Peyer's patch (tissue), 4 donors: ENCODE measurements at regions not wholly inside any gene's neighbourhood (a gene's known extent, or its start where the extent isn't known, plus 50 kb on each side); places are given as distances from the start of the nearest gene placed in this dataset.

Experiments
- DNase-seq, 3 donors: peaks; one replicate each; pipeline ENCODE4 v3.0.0-alpha.2; 2017 to 2019
- H3K27ac ChIP-seq, 4 donors: fragments of 200-600 bp; sonication (generic); one replicate each; pipeline ENCODE4 v1.5.1; 2016 to 2019
- H3K27me3 ChIP-seq, 2 donors: fragments of 200-600 bp; sonication (generic); one replicate each; pipeline ENCODE4 v1.5.1; 2019
- H3K36me3 ChIP-seq, 3 donors: fragments of 200-600 bp; sonication (generic); one replicate each; pipeline ENCODE4 v1.5.1; 2016 to 2019
- H3K4me1 ChIP-seq, 4 donors: fragments of 200-600 bp; sonication (generic); one replicate each; pipeline ENCODE4 v1.5.1; 2016 to 2019
- H3K4me3 ChIP-seq, 4 donors: fragments of 200-600 bp; sonication (generic); 1 replicate in 3 of 4; 2 replicates in 1 of 4; pipeline ENCODE4 v1.5.1; 2016 to 2019; ENCODE audit warnings: mild to moderate bottlenecking in 1 of 4
- H3K9me3 ChIP-seq, 4 donors: fragments of 200-600 bp; sonication (generic); one replicate each; pipeline ENCODE4 v1.5.1; 2016 to 2019; ENCODE audit warnings: mild to moderate bottlenecking in 1 of 4
- POLR2A ChIP-seq, 2 donors: fragments of 450-650 bp; IDR thresholded peaks; one replicate each; pipeline ENCODE4 v1.5.1; 2017; ENCODE audit warnings: antibody characterized with exemption in 2 of 2, mild to moderate bottlenecking in 2 of 2, moderate library complexity in 2 of 2
- TF ChIP-seq, protein P1 (sequence below), 6 experiments: fragments of 450-650 bp in 4 of 6; fragments of 200-600 bp in 2 of 6; sonication (generic) in 1 of 6; IDR thresholded peaks; one replicate each; pipeline ENCODE4 v1.5.1; 2017 to 2019; ENCODE audit warnings: antibody characterized with exemption in 6 of 6, mild to moderate bottlenecking in 3 of 6, moderate library complexity in 1 of 6

DNA sequence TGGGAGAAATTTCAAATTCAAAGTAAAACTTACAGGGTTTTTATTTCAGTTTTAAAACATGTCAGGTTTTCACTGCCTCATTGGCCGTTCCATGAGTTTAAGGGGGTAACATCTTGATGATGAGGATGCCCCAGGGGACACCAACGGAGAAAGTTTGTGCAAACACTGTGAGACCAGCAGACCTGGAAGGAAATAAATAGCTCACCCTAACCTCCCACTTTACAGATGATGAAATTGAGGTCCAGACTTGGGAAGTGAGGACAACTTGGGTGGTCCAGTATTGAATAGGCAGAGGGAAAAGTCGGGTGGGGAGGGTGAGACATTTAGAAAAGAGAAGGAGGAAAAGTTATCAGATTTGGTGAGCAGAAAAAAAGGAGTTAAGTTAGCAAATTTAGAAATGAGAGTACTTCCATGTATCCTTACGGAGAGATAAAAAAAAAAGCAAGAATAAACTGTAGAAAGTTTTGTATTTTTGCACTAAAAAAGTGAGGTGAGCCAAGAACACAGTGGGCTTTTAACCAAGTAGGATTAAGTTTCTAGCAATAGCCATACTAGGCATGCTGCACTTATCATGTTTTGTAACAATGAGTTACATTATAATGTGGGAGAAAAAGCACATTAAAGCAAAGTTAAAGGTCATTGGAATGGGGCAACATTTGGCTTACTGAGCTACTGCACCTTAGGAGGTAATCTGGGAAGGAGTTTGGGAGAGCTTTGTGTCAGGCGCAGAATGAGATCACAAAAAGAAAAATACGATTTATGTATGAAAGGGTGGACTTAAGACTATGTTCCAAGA is 125.1 kb downstream of the GAS1 start:
- H3K27ac ChIP-seq: no peak overlapping the region
- DNase-seq: no peak
- no peak for TF ChIP-seq POLR2A (IDR thresholded peaks at IDR 0.05)
- TF ChIP-seq, protein P1, sequence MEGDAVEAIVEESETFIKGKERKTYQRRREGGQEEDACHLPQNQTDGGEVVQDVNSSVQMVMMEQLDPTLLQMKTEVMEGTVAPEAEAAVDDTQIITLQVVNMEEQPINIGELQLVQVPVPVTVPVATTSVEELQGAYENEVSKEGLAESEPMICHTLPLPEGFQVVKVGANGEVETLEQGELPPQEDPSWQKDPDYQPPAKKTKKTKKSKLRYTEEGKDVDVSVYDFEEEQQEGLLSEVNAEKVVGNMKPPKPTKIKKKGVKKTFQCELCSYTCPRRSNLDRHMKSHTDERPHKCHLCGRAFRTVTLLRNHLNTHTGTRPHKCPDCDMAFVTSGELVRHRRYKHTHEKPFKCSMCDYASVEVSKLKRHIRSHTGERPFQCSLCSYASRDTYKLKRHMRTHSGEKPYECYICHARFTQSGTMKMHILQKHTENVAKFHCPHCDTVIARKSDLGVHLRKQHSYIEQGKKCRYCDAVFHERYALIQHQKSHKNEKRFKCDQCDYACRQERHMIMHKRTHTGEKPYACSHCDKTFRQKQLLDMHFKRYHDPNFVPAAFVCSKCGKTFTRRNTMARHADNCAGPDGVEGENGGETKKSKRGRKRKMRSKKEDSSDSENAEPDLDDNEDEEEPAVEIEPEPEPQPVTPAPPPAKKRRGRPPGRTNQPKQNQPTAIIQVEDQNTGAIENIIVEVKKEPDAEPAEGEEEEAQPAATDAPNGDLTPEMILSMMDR (IDR thresholded peaks at IDR 0.05): no peak

DNA sequence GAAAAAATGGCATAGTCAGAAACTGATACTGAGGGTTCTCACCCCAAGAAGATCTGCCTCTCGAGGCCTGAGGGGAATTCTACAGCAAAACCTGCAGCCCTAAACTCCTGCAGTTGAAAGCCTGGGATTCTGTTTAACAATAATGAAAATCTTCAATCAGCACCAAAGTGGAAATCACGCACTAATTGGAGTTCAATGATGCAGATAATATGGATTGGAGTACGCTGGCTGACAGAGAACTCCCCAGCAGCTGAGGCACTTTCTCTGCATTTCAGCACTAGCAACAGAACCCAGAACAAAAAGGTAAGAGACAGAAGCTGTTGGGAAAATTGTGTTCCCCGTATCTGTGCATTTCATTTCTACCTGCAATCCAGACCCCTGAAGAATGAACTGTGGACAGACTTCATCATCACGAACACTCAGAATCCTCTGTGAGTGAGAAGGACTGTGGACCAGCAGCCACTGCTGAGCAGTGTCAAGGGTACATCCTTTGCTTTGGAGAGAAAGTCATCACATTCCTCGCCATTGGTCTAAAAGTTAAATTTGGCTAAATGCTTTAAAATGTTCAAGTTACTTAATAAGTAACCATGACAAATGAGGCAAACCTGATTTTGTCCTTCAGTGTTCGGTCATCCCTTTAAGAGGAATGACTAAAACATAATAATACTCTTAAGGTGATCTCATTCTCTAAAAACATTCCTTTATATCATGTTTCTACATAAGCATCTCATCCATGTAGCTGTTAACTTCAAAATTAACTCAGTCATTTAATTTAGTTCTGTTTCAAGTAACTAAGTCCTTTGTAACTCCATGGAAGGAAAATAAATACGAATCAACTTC is 126.1 kb downstream of the GAS1 start:
- DNase-seq: no peak
- Histone ChIP-seq H3K27ac (no peak overlapping the region), H3K27me3 (no peaks in the 10 kb centered on the region), H3K36me3 (no peaks in the 10 kb centered on the region), H3K4me3 (no peak overlapping the region), H3K9me3 (no peaks in the 10 kb centered on the region), H3K4me1 (no peaks in the 10 kb centered on the region)
- TF ChIP-seq POLR2A (IDR thresholded peaks at IDR 0.05): no peak
- TF ChIP-seq, protein P1 (IDR thresholded peaks at IDR 0.05): no peak

More for the DNA sequence above, 125.1 kb downstream of the GAS1 start:
- H3K27me3 ChIP-seq: no peaks in the 10 kb centered on the region
- no peaks in the 10 kb centered on the region for H3K36me3 ChIP-seq
- no peak overlapping the region for H3K4me3 ChIP-seq
- H3K9me3 ChIP-seq: no peaks in the 10 kb centered on the region
- no peaks in the 10 kb centered on the region for H3K4me1 ChIP-seq

DNA sequence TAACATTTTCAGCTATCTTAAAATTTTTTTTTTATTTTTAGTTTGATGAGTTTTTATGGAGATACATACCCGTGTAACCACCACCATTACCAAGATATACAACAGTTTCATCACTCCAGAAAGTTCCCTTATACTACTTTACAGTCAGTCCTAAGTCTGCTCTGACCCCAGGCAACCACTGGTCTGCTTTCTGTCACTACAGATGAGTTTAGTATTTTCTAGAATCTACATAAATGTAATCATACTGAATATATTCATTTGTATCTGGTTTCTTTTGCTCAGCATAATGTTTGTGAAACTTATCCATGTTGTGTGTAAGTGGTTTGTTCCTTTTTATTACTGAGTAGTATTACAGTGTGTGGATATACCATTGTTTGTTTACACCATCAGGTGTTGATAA is 127.8 kb downstream of the GAS1 start:
- H3K27me3 ChIP-seq: no peaks in the 10 kb centered on the region
- H3K4me3 ChIP-seq: no peak overlapping the region
- no peak overlapping the region for H3K27ac ChIP-seq
- H3K9me3 ChIP-seq: no peaks in the 10 kb centered on the region
- H3K36me3 ChIP-seq: no peaks in the 10 kb centered on the region
- no peak for TF ChIP-seq POLR2A (IDR thresholded peaks at IDR 0.05)
- TF ChIP-seq, protein P1 (IDR thresholded peaks at IDR 0.05): no peak
- no peaks in the 10 kb centered on the region for H3K4me1 ChIP-seq
- no peak for DNase-seq

DNA sequence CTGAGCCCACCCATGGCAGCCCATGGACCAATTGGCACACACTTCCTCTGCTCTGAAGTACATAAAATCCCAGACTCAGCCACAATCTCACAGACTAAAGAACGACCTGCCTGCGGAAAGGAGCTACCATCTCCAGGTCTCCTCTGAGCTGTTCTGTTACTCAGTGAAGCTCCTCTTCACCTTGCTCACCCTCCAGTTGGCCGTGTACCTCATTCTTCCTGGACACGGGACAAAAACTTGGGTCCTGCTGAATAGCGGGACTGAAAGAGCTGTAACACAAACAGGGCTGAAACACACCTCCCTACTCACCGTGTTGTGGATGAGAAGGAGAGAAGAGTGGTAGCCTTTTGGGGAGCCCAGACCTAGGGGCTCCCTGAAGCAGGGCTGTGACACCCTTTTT is 128.7 kb downstream of the GAS1 start:
- Histone ChIP-seq H3K36me3 (no peaks in the 10 kb centered on the region), H3K27ac (no peak overlapping the region), H3K27me3 (no peaks in the 10 kb centered on the region), H3K4me3 (no peak overlapping the region), H3K4me1 (no peaks in the 10 kb centered on the region), H3K9me3 (no peaks in the 10 kb centered on the region)
- TF ChIP-seq POLR2A (IDR thresholded peaks at IDR 0.05): no peak
- TF ChIP-seq, protein P1 (IDR thresholded peaks at IDR 0.05): no peak
- DNase-seq: no peak

DNA sequence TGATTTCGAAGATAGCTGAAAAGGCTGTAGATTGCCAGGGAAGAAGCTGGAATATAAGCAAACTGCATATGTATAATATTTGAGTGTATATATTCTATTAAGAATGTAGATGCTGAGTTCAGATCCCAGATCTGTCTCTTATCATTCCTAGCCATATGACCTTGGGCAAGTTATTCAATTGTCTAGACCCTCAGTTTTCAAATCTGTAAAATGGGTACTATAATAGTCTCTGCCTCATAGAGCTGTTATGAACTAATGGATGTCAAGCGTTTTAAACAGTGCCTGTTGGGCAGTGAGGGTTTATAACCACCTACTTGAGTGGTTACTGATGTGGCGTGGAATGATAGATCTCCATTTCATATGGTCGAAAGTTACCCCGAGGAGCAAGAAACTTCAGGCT is 130.4 kb downstream of the GAS1 start:
- no peak overlapping the region for H3K4me3 ChIP-seq
- DNase-seq: no peak
- no peak for TF ChIP-seq POLR2A (IDR thresholded peaks at IDR 0.05)
- TF ChIP-seq, protein P1 (IDR thresholded peaks at IDR 0.05): no peak
- H3K36me3 ChIP-seq: no peaks in the 10 kb centered on the region
- H3K27ac ChIP-seq: no peak overlapping the region
- H3K27me3 ChIP-seq: no peaks in the 10 kb centered on the region
- no peaks in the 10 kb centered on the region for H3K9me3 ChIP-seq
- no peaks in the 10 kb centered on the region for H3K4me1 ChIP-seq
